ENCODE measurements at regions not wholly inside any gene's neighbourhood (a gene's known extent, or its start where the extent isn't known, plus 50 kb on each side); places are given as distances from the start of the nearest gene placed in this dataset.
A peak's percentile ranks its signal among the peaks of the same experiment; 100 is the strongest.

DNA sequence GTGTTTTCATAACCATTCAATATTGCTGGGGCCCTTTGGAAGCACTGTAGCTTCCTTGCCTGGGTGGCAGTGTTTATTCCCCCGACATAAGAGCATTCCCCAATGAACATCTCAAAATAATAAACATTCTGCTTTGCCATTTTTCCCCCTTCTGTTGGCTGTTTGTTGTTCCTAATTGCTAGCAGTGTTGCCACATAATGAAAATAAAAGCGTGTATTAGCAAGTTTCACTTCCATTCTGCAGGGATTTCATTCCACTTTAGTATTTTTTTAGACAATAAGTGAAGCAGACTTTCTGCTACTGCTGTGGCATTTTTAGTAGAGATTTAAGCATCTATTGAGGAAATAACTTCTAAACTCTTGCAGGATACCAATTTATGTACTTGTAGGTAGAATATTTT is 154.7 kb upstream of the GALNT13 start:
- DNase-seq (ENCODE audit: low read depth) = no peak
- no peak overlapping the region for H3K4me3 ChIP-seq (ENCODE audit: low read length)
- TF ChIP-seq, protein P1, sequence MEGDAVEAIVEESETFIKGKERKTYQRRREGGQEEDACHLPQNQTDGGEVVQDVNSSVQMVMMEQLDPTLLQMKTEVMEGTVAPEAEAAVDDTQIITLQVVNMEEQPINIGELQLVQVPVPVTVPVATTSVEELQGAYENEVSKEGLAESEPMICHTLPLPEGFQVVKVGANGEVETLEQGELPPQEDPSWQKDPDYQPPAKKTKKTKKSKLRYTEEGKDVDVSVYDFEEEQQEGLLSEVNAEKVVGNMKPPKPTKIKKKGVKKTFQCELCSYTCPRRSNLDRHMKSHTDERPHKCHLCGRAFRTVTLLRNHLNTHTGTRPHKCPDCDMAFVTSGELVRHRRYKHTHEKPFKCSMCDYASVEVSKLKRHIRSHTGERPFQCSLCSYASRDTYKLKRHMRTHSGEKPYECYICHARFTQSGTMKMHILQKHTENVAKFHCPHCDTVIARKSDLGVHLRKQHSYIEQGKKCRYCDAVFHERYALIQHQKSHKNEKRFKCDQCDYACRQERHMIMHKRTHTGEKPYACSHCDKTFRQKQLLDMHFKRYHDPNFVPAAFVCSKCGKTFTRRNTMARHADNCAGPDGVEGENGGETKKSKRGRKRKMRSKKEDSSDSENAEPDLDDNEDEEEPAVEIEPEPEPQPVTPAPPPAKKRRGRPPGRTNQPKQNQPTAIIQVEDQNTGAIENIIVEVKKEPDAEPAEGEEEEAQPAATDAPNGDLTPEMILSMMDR (conservative IDR thresholded peaks at IDR 0.05; ENCODE audit: low read depth, low read length) = no peak

DNA sequence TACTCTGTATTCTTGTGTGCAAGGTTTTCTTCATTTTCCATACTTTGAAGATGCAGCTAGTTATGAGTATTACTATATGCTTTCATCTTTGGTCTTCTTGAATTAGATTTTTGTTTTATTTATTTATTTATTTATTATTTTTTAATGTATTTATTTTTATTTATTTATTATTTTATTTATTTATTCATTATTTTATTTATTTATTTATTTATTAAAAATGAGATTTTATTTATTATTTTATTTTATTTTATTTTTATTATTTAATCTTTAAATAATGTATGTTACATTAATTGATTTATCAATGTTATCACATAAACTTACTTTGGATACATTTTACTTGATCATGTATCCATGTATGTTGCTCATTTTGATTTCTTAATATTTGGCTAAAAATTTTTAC is 132.3 kb upstream of the GALNT13 start:
- TF ChIP-seq, protein P1 (conservative IDR thresholded peaks at IDR 0.05; ENCODE audit: low read depth, low read length) = no peak
- no peak for DNase-seq (ENCODE audit: low read depth)
- H3K4me3 ChIP-seq (ENCODE audit: low read length) = no peak overlapping the region

DNA sequence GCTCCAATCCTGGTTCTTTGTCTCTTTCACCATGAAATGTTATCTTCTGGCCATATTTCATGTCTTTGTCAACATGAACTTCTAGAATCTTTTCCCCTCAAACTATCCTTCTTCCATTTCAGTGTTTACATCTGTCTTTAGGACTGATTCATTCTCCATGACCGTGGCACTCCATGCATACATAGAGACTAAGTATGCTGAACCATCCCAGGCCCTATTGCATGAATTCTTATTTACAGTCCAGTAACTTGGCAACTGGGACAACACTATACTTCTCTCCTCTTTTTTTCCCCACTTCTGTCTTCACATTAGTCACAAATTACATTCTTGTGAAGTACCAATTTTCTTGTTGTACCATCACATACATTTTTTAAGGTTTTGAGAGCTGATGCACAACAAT is 109.8 kb upstream of the GALNT13 start:
- TF ChIP-seq, protein P1 (conservative IDR thresholded peaks at IDR 0.05; ENCODE audit: low read depth, low read length) = no peak
- DNase-seq (ENCODE audit: low read depth) = no peak
- H3K4me3 ChIP-seq (ENCODE audit: low read length) = no peak overlapping the region

DNA sequence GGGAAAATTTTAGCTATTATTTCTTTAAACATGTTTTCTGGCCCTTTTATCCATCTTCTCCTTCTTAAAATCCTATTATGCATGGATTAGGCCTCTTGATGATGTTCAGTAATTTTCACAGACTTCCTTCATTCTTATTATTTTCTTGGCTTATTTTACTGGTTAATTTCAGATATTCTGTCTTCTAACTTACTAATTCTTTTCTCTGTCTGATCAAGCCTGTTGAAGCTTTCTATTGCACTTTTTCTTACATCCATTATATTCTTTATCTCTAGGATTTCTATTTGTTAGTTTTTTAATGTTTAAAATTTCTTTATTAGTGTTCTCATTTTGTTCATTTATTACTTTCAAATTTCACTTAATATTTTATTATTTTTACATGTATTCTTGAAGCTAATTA is 105.3 kb upstream of the GALNT13 start:
- DNase-seq (ENCODE audit: low read depth) = no peak
- no peak overlapping the region for H3K4me3 ChIP-seq (ENCODE audit: low read length)
- TF ChIP-seq, protein P1 (conservative IDR thresholded peaks at IDR 0.05; ENCODE audit: low read depth, low read length) = no peak

DNA sequence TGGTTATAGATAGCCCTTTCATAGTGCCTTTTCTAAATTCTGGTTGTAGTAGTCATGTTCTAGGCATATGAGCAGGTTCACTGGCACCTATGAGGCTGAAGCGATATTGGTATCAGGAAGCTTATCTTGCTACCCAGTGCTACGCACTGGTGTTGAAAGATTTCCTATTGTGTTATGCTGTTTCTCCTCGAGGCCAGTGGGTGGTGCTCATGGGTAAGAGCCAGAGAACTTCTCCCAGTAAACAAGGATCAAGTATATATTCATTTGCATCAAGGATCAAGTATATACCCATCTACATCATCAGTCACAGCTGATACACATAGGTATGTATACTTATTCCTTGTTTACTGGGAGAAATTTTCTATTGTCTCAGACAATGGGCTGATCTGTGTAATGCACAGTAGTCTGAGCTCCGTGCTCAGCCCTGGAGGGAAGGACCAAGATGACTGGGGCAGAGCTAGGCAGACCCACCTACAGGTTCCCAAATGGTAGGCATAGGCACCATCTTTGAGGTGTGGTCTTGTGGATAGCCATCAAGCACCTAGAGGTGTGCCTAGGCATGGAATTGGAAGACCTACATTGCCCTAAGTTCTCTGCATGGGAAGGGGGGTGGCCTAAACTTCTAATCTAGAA is 101.2 kb upstream of the GALNT13 start:
- no peak overlapping the region for H3K4me3 ChIP-seq (ENCODE audit: low read length)
- no peak for DNase-seq (ENCODE audit: low read depth)
- TF ChIP-seq, protein P1 (conservative IDR thresholded peaks at IDR 0.05; ENCODE audit: low read depth, low read length) = peak; percentile 44

DNA sequence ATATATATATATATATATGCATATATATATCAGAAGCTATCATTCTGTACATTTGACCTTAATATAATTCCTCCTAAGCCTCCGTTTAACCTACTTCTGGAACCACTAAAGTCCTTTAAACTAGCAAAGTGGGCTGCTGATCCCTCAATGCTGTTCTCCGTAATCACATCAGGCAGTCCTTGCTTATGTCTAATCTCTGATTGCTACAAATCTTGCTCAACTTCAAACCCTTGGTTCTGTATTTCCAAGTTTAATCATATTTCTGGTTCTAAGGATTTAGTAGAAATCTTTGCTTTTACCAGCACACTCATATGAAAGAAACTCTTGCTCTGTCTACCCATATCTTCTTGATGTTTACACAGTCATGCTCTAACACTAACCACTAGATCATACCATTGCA is 91.5 kb upstream of the GALNT13 start:
- TF ChIP-seq, protein P1 (conservative IDR thresholded peaks at IDR 0.05; ENCODE audit: low read depth, low read length) = no peak
- no peak overlapping the region for H3K4me3 ChIP-seq (ENCODE audit: low read length)
- DNase-seq (ENCODE audit: low read depth) = no peak

DNA sequence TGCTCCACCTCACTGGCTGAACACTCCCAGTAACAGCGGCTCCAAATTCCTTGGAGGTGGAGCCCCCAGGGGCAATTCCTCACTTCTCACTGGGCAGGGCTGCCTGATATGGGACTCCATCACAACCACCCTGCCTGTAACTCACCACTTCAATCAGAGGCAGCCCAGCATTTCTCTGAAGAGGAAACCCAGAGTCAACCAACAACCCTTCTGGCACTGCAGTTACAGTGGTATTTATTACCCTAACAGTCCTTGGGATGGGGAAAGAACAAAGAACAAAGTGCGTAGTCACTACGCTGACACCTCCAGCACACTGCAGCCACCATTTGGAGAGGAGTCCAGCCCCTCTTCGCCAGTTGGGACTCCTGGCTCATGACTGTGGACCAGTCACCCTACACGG is 85.7 kb upstream of the GALNT13 start:
- no peak overlapping the region for H3K4me3 ChIP-seq (ENCODE audit: low read length)
- DNase-seq (ENCODE audit: low read depth) = no peak
- TF ChIP-seq, protein P1 (conservative IDR thresholded peaks at IDR 0.05; ENCODE audit: low read depth, low read length) = no peak
